ENCODE measurements at regions not wholly inside any gene's neighbourhood (a gene's known extent, or its start where the extent isn't known, plus 50 kb on each side); places are given as distances from the start of the nearest gene placed in this dataset.
A peak's percentile ranks its signal among the peaks of the same experiment; 100 is the strongest.

- Histone ChIP-seq H3K4me1 (peaks cover 5% of the 10 kb centered on the region), H3K36me3 (ENCODE audit: low read depth, missing control alignments) (no peaks in the 10 kb centered on the region), H3K4me3 (no peak overlapping the region), H3K9me3 (no peaks in the 10 kb centered on the region), H3K27me3 (no peaks in the 10 kb centered on the region), H3K27ac (peak overlapping the region in 1 of 2 donors; percentile 0)
- intact Hi-C loops (cut with DNase I; ENCODE audit: low total_unique reads), result no loop called here
- no peak for DNase-seq
- 61% methylated on average over 7 of the region's 7 CpGs for WGBS, 2 donors
- no peak for TF ChIP-seq CTCF (IDR thresholded peaks at IDR 0.05)
- TF ChIP-seq POLR2A (IDR thresholded peaks at IDR 0.05), result no peak
Observed at GRCh38 chr5:74056107-74056788, 430.3 kb downstream of the ARHGEF28 start.

GRCh38 chr5:74055486-74056106, 429.6 kb downstream of the ARHGEF28 start:
- WGBS, 2 donors, result 67 to 74% methylated on average over 7 of the region's 7 CpGs
- intact Hi-C loops (cut with DNase I; ENCODE audit: low total_unique reads), result no loop called here
- peak overlapping the region; percentile 0 to 76 for H3K27ac ChIP-seq

GRCh38 chr5:74054641-74055421, 428.8 kb downstream of the ARHGEF28 start:
- Histone ChIP-seq H3K4me1 (peaks cover 5% of the 10 kb centered on the region), H3K36me3 (ENCODE audit: low read depth, missing control alignments) (no peaks in the 10 kb centered on the region), H3K27me3 (no peaks in the 10 kb centered on the region), H3K9me3 (no peaks in the 10 kb centered on the region), H3K4me3 (no peak overlapping the region), H3K27ac (peak overlapping the region; percentile 0 to 76)
- intact Hi-C loops (cut with DNase I; ENCODE audit: low total_unique reads), result no loop called here
- WGBS, 2 donors, result 47 to 62% methylated on average over 5 of the region's 5 CpGs
- no peak for DNase-seq
- TF ChIP-seq POLR2A (IDR thresholded peaks at IDR 0.05) (no peak), CTCF (IDR thresholded peaks at IDR 0.05) (no peak)

More at GRCh38 chr5:74055486-74056106, 429.6 kb downstream of the ARHGEF28 start:
- Histone ChIP-seq H3K9me3 (no peaks in the 10 kb centered on the region), H3K4me1 (peaks cover 5% of the 10 kb centered on the region), H3K27me3 (no peaks in the 10 kb centered on the region), H3K36me3 (ENCODE audit: low read depth, missing control alignments) (no peaks in the 10 kb centered on the region), H3K4me3 (no peak overlapping the region)
- DNase-seq, result no peak
- TF ChIP-seq POLR2A (IDR thresholded peaks at IDR 0.05) (no peak), CTCF (IDR thresholded peaks at IDR 0.05) (no peak)

GRCh38 chr5:74054139-74054538, 428.1 kb downstream of the ARHGEF28 start:
- no peak for DNase-seq
- Histone ChIP-seq H3K27ac (peak overlapping the region in 1 of 2 donors; percentile 76), H3K4me3 (no peak overlapping the region), H3K9me3 (no peaks in the 10 kb centered on the region), H3K4me1 (peaks cover 5% of the 10 kb centered on the region), H3K27me3 (no peaks in the 10 kb centered on the region), H3K36me3 (ENCODE audit: low read depth, missing control alignments) (no peaks in the 10 kb centered on the region)
- intact Hi-C loops (cut with DNase I; ENCODE audit: low total_unique reads), result no loop called here
- 71 to 75% methylated on average over 5 of the region's 5 CpGs for WGBS, 2 donors
- TF ChIP-seq POLR2A (IDR thresholded peaks at IDR 0.05), result no peak
- TF ChIP-seq CTCF (IDR thresholded peaks at IDR 0.05), result no peak

Data from testis (tissue), 2 donors.